BLaER1 treated with 17β-estradiol and CSF1 and Interleukin-3, amounts not matched to agents 10 nM and 100 nM (cell line): ENCODE measurements at regions not wholly inside any gene's neighbourhood (a gene's known extent, or its start where the extent isn't known, plus 50 kb on each side); places are given as distances from the start of the nearest gene placed in this dataset.

Source experiments
- H3K27ac ChIP-seq, 11 experiments: shearing (Covaris generic); formaldehyde crosslinking; 2 replicates each; pipeline ENCODE4 v1.8.1; 2022
- H3K27me3 ChIP-seq, 11 experiments: shearing (Covaris generic); formaldehyde crosslinking; 2 replicates each; pipeline ENCODE4 v1.8.1; 2022
- H3K36me3 ChIP-seq, 11 experiments: shearing (Covaris generic); formaldehyde crosslinking; 2 replicates each; pipeline ENCODE4 v1.8.1; 2022
- H3K4me1 ChIP-seq, 10 experiments: shearing (Covaris generic); formaldehyde crosslinking; 2 replicates each; pipeline ENCODE4 v1.8.1; 2022
- H3K4me2 ChIP-seq, 11 experiments: shearing (Covaris generic); formaldehyde crosslinking; 2 replicates each; pipeline ENCODE4 v1.8.1; 2022
- H3K4me3 ChIP-seq, 10 experiments: shearing (Covaris generic); formaldehyde crosslinking; 2 replicates each; pipeline ENCODE4 v1.8.1; 2022
- H3K9ac ChIP-seq, 11 experiments: shearing (Covaris generic); formaldehyde crosslinking; 2 replicates each; pipeline ENCODE4 v1.8.1; 2022
- H3K9me3 ChIP-seq, 11 experiments: shearing (Covaris generic); formaldehyde crosslinking; replicated peaks in 1 of 11; 2 replicates each; pipeline ENCODE4 v1.8.1; 2022
- H4K20me1 ChIP-seq, 11 experiments: shearing (Covaris generic); formaldehyde crosslinking; 2 replicates each; pipeline ENCODE4 v1.8.1; 2022
- Cebpa-rat ChIP-seq, 11 experiments: shearing (Covaris generic); IDR thresholded peaks; 2 replicates each; pipeline ENCODE4 v1.8.1; 2022

- Histone ChIP-seq H3K9me3 (no peaks in the 10 kb centered on the region), H3K27ac (no peak overlapping the region), H3K9ac (no peak overlapping the region), H3K36me3 (no peaks in the 10 kb centered on the region), H4K20me1 (no peaks in the 10 kb centered on the region), H3K4me1 (0 out of 20 replicates have a peak, but pooled peaks cover 0 to 4% (median 0%) of the 10 kb centered on the region in 10 experiments), H3K27me3 (no peaks in the 10 kb centered on the region), H3K4me3 (no peak overlapping the region), H3K4me2 (no peak overlapping the region)
- no peak for TF ChIP-seq Cebpa-rat (IDR thresholded peaks at IDR 0.05)
Observed at GRCh38 chr2:223232896-223233295, 180.9 kb downstream of the KCNE4 start.

- TF ChIP-seq Cebpa-rat (IDR thresholded peaks at IDR 0.05), result no peak
- no peak overlapping the region for H3K27ac ChIP-seq
- H3K9ac ChIP-seq, result no peak overlapping the region
- H3K4me3 ChIP-seq, result no peak overlapping the region
- no peaks in the 10 kb centered on the region for H4K20me1 ChIP-seq
- H3K9me3 ChIP-seq, result no peaks in the 10 kb centered on the region
- H3K4me1 ChIP-seq, result 0 out of 20 replicates have a peak, but pooled peaks cover 0 to 4% (median 0%) of the 10 kb centered on the region in 10 experiments
- H3K4me2 ChIP-seq, result no peak overlapping the region
- no peaks in the 10 kb centered on the region for H3K27me3 ChIP-seq
- H3K36me3 ChIP-seq, result no peaks in the 10 kb centered on the region
Observed at GRCh38 chr2:223235986-223236385, 184.0 kb downstream of the KCNE4 start.

- H3K4me3 ChIP-seq, result no peak overlapping the region
- no peak for TF ChIP-seq Cebpa-rat (IDR thresholded peaks at IDR 0.05)
- H3K9ac ChIP-seq, result no peak overlapping the region
- H3K9me3 ChIP-seq, result peaks cover 0 to 9% (median 0%) of the 10 kb centered on the region in 11 experiments; a peak in 5 of 22 replicates
- H4K20me1 ChIP-seq, result no peaks in the 10 kb centered on the region
- H3K27ac ChIP-seq, result no peak overlapping the region
- H3K27me3 ChIP-seq, result no peaks in the 10 kb centered on the region
- no peak overlapping the region for H3K4me2 ChIP-seq
- 0 out of 20 replicates have a peak, but pooled peaks cover 0 to 4% (median 0%) of the 10 kb centered on the region in 10 experiments for H3K4me1 ChIP-seq
- no peaks in the 10 kb centered on the region for H3K36me3 ChIP-seq
Observed at GRCh38 chr2:223238301-223238700, 186.3 kb downstream of the KCNE4 start.

GRCh38 chr2:223243233-223243632 lies 191.2 kb downstream of the KCNE4 start:
- Histone ChIP-seq H3K27ac (no peak overlapping the region), H3K36me3 (no peaks in the 10 kb centered on the region), H3K4me1 (no peaks in the 10 kb centered on the region), H3K27me3 (no peaks in the 10 kb centered on the region), H3K4me3 (no peak overlapping the region), H3K4me2 (no peak overlapping the region), H3K9ac (no peak overlapping the region), H3K9me3 (peaks cover 14 to 36% (median 19%) of the 10 kb centered on the region in 11 experiments; a peak in 19 of 22 replicates), H4K20me1 (no peaks in the 10 kb centered on the region)
- TF ChIP-seq Cebpa-rat (IDR thresholded peaks at IDR 0.05), result no peak

DNA sequence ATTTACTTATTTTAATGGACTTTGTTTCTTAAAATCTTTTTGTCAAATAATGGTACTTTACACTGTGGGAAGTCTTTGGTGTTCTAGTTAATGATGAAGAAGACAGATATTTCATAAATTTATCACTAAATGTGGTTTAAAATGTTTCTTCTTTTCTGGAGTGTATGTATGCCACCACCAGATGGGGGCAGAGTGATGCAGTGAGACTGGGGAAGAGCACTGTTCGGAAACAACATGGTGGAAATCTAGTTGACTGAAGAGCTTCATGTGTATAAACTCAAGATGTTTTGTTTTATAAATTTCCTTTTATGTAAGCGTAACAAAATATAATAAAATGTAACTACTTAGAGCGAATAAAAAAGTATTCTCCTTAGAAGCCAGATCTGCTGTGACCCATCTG lies 195.1 kb downstream of the KCNE4 start:
- no peak overlapping the region for H3K4me3 ChIP-seq
- H4K20me1 ChIP-seq, result no peaks in the 10 kb centered on the region
- H3K4me1 ChIP-seq, result no peaks in the 10 kb centered on the region
- no peak overlapping the region for H3K9ac ChIP-seq
- no peak for TF ChIP-seq Cebpa-rat (IDR thresholded peaks at IDR 0.05)
- H3K4me2 ChIP-seq, result no peak overlapping the region
- no peak overlapping the region for H3K27ac ChIP-seq
- H3K9me3 ChIP-seq, result peaks cover 14 to 36% (median 19%) of the 10 kb centered on the region in 11 experiments; a peak in 19 of 22 replicates
- no peaks in the 10 kb centered on the region for H3K27me3 ChIP-seq
- H3K36me3 ChIP-seq, result no peaks in the 10 kb centered on the region

DNA sequence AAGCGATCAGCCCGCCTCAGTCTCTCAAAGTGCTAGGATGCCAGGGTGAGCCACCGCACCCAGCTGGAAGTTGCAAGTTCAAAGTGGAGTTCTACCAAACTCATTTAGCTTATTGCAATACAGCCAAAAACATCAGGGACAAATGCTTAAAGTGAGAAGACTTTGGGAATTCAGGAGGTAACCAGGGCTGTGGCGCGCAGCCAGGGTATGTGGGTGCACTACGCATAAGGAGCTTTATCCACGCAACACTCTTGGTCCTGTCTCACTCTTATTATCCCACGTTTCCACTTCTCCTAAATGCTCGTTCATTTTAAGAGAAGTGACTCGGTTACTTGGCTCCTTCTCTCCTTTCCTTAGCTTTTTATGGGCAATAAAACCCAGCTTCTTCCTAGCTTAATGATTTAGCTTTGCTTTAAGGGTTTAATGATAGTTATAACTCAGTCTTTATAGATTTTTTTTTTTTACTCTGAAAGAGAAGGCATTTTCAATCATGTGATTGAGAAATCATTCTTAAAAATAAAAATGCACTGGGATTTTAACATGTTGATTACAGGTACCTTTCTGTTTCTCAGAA lies 199.8 kb downstream of the KCNE4 start:
- Histone ChIP-seq H3K4me1 (no peaks in the 10 kb centered on the region), H3K4me3 (no peak overlapping the region), H3K27me3 (no peaks in the 10 kb centered on the region), H3K27ac (no peak overlapping the region), H3K4me2 (no peak overlapping the region), H3K9ac (no peak overlapping the region), H4K20me1 (no peaks in the 10 kb centered on the region), H3K9me3 (peaks cover 8 to 16% (median 11%) of the 10 kb centered on the region in 11 experiments), H3K36me3 (no peaks in the 10 kb centered on the region)
- no peak for TF ChIP-seq Cebpa-rat (IDR thresholded peaks at IDR 0.05)

DNA sequence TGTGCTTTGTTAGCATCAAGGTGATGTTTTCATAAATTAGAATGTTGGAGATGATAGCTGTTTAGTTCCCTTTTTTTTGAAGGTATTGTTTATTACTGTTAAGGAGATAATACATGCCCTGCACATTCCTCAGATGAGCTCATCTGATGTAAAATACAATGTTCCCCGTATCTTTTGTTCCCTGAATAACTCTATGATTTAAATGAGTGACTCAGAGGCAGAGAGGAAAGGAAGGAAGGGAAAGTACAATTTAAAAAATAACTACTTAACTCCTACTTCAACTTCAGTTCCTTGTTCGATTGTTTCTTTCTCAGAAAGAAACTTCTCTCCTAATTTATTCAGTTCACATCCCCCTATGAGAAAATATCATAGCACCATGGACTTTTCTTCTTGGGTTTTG lies 208.7 kb downstream of the KCNE4 start:
- H3K27ac ChIP-seq, result no peak overlapping the region
- H3K27me3 ChIP-seq, result no peaks in the 10 kb centered on the region
- TF ChIP-seq Cebpa-rat (IDR thresholded peaks at IDR 0.05), result no peak
- H3K4me3 ChIP-seq, result no peak overlapping the region
- H3K4me1 ChIP-seq, result peaks cover 0 to 8% (median 0%) of the 10 kb centered on the region in 10 experiments; a peak in 2 of 20 replicates
- H4K20me1 ChIP-seq, result no peaks in the 10 kb centered on the region
- H3K9me3 ChIP-seq, result peaks cover 12 to 31% (median 23%) of the 10 kb centered on the region in 11 experiments; a peak in 21 of 22 replicates
- no peaks in the 10 kb centered on the region for H3K36me3 ChIP-seq
- H3K4me2 ChIP-seq, result peak overlapping the region in 2 of 11 experiments; percentile 5 to 21; a peak in 1 of 22 replicates
- no peak overlapping the region for H3K9ac ChIP-seq

DNA sequence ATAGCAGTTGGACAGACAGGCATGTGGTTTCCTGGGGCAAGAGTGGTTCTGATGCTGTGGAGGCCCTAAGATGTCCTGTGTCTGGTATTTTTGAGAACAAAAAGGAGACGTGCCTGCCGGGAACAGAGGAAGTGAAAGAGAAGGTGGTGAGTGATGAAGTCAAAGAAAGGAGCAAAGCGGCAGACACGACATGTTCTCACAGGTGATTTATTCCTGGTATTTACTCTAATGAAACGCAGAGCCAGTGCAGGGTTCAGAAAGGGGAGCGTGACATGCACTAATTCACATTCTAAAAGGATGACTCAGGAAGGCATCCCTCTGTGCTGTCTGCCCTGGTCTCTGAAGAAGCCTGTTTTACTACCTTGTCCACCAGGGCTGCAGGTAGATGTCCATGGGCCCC lies 211.0 kb downstream of the KCNE4 start:
- peaks cover 0 to 8% (median 0%) of the 10 kb centered on the region in 10 experiments; a peak in 2 of 20 replicates for H3K4me1 ChIP-seq
- H3K27ac ChIP-seq, result no peak overlapping the region
- H3K4me3 ChIP-seq, result no peak overlapping the region
- peaks cover 0 to 17% (median 7%) of the 10 kb centered on the region in 11 experiments; a peak in 10 of 22 replicates for H3K9me3 ChIP-seq
- H3K4me2 ChIP-seq, result no peak overlapping the region
- H3K36me3 ChIP-seq, result no peaks in the 10 kb centered on the region
- H3K9ac ChIP-seq, result no peak overlapping the region
- no peaks in the 10 kb centered on the region for H4K20me1 ChIP-seq
- no peaks in the 10 kb centered on the region for H3K27me3 ChIP-seq
- TF ChIP-seq Cebpa-rat (IDR thresholded peaks at IDR 0.05), result no peak

DNA sequence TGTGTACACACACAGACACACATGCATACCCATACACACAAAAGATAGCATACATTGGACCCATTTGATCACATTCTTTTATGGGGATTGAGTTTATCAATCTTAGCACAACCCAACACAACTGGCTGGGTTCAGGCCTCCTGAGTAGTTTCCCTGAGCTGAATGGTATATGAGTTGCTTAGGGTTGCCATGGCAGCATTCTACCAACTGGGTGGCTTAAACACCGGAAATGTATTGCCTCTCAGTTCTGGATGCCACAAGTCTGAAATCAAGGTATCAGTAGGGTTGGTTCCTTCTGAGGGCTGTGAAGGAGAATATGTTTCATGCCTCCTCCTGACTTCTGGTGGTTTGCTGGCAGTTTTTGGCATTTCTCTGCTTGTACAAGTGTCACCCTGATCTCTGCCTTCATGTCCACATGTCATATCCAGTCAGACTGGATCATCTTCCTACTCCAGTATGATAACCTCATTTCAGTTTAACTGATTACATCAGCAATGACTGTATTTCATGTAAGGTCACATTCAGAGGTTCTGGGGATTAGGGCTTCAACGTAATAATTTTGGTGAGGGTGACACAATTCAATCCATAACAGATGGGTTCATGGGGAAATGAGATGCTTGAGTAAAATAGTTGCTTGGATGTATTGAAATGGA lies 212.7 kb downstream of the KCNE4 start:
- no peak overlapping the region for H3K9ac ChIP-seq
- H3K9me3 ChIP-seq, result peaks cover 0 to 10% (median 6%) of the 10 kb centered on the region in 11 experiments; a peak in 6 of 22 replicates
- H3K4me3 ChIP-seq, result no peak overlapping the region
- H3K27me3 ChIP-seq, result no peaks in the 10 kb centered on the region
- H4K20me1 ChIP-seq, result no peaks in the 10 kb centered on the region
- peaks cover 0 to 8% (median 0%) of the 10 kb centered on the region in 10 experiments; a peak in 2 of 20 replicates for H3K4me1 ChIP-seq
- no peak overlapping the region for H3K4me2 ChIP-seq
- no peak for TF ChIP-seq Cebpa-rat (IDR thresholded peaks at IDR 0.05)
- no peak overlapping the region for H3K27ac ChIP-seq
- no peaks in the 10 kb centered on the region for H3K36me3 ChIP-seq
